ENCODE measurements at regions not wholly inside any gene's neighbourhood (a gene's known extent, or its start where the extent isn't known, plus 50 kb on each side); places are given as distances from the start of the nearest gene placed in this dataset.

GRCh38 chr5:78698191-78698791 is 49.7 kb upstream of the LHFPL2 start:
- TF ChIP-seq CTCF (IDR thresholded peaks at IDR 0.05), result no peak
- no peak for TF ChIP-seq POLR2AphosphoS5 (IDR thresholded peaks at IDR 0.05)
